Caco-2 (cell line): ENCODE measurements at regions not wholly inside any gene's neighbourhood (a gene's known extent, or its start where the extent isn't known, plus 50 kb on each side); places are given as distances from the start of the nearest gene placed in this dataset.

Experiments used
- BruUV-seq: library from RNA; stranded (reverse); fragments of 400-500 nt; replicated peaks from 2 replicates; lab custom pipeline; 2021; lab: Mats Ljungman, UMichigan
- CTCF ChIA-PET: fragments of 300-600 bp; sonication (Branson Sonifier 250); formaldehyde crosslinking; loops from one replicate; lab custom pipeline; 2022; ENCODE audit warnings: antibody characterized with exemption; lab: Charles Lee
- POLR2A ChIA-PET: fragments of 300-600 bp; sonication (Branson Sonifier 250); formaldehyde crosslinking; loops from one replicate; lab custom pipeline; 2022; ENCODE audit warnings: antibody characterized with exemption; lab: Charles Lee
- DNase-seq, 2 experiments: peaks; one replicate each; pipeline versions ENCODE4 v3.0.0 to v3.0.0-alpha.2; 2020 to 2022
- H3K27me3 ChIP-seq: replicated peaks from 2 replicates; pipeline ENCODE4 v1.6.0; 2011; ENCODE audit warnings: low read length; ENCODE audit not compliant: control insufficient read depth, insufficient read depth
- H3K36me3 ChIP-seq: 2 replicates; pipeline ENCODE4 v1.5.1; 2011; ENCODE audit warnings: low read length; ENCODE audit not compliant: control insufficient read depth, insufficient read depth
- H3K4me1 ChIP-seq: fragments of 250-450 bp; sonication (Bioruptor Pico); 2 replicates; pipeline ENCODE4 v1.5.1; 2020; ENCODE audit warnings: mild to moderate bottlenecking
- H3K4me3 ChIP-seq: 2 replicates; pipeline ENCODE4 v1.5.1; 2011; ENCODE audit warnings: low read depth, mild to moderate bottlenecking, control low read depth, low read length
- H3K9me3 ChIP-seq: fragments of 250-450 bp; sonication (Bioruptor Pico); 2 replicates; pipeline ENCODE4 v1.5.1; 2020; ENCODE audit warnings: mild to moderate bottlenecking, moderate library complexity
- H3K27ac Mint-ChIP-seq: one replicate; pipeline ENCODE4 v1.8.0; 2022; ENCODE audit warnings: mixed read lengths; ENCODE audit not compliant: unreplicated experiment
- H3K27me3 Mint-ChIP-seq: one replicate; pipeline ENCODE4 v1.8.0; 2022; ENCODE audit warnings: mixed read lengths; ENCODE audit not compliant: insufficient read depth, unreplicated experiment
- H3K36me3 Mint-ChIP-seq: one replicate; pipeline ENCODE4 v1.8.0; 2022; ENCODE audit warnings: mild to moderate bottlenecking, mixed read lengths; ENCODE audit not compliant: insufficient read depth, unreplicated experiment
- H3K4me1 Mint-ChIP-seq: one replicate; pipeline ENCODE4 v1.8.0; 2022; ENCODE audit warnings: low read depth, mixed read lengths; ENCODE audit not compliant: unreplicated experiment
- H3K4me3 Mint-ChIP-seq: one replicate; pipeline ENCODE4 v1.8.0; 2022; ENCODE audit warnings: mild to moderate bottlenecking, moderate library complexity, mixed read lengths; ENCODE audit not compliant: unreplicated experiment
- H3K9me3 Mint-ChIP-seq: one replicate; pipeline ENCODE4 v1.8.0; 2022; ENCODE audit warnings: mixed read lengths; ENCODE audit not compliant: unreplicated experiment
- intact Hi-C: fragments of 100-400 bp; cut with micrococcal nuclease; formaldehyde crosslinking; loops from one replicate; pipeline ENCODE4 v1.10.0; 2022; ENCODE audit not compliant: unreplicated experiment
- TF ChIP-seq, protein P1 (sequence below), 2 experiments: fragments of 200-600 bp in 1 of 2; IDR thresholded peaks; 1 replicate in 1 of 2; 2 replicates in 1 of 2; pipeline versions ENCODE4 v1.5.1 to v1.8.0; 2011 to 2022; ENCODE audit warnings: antibody characterized with exemption in 1 of 2, control low read depth in 1 of 2, inconsistent platforms in 1 of 2, low read depth in 1 of 2, low read length in 1 of 2, mild to moderate bottlenecking in 1 of 2, moderate library complexity in 1 of 2; ENCODE audit not compliant: insufficient read depth in 1 of 2, severe bottlenecking in 1 of 2, unreplicated experiment in 1 of 2

DNA sequence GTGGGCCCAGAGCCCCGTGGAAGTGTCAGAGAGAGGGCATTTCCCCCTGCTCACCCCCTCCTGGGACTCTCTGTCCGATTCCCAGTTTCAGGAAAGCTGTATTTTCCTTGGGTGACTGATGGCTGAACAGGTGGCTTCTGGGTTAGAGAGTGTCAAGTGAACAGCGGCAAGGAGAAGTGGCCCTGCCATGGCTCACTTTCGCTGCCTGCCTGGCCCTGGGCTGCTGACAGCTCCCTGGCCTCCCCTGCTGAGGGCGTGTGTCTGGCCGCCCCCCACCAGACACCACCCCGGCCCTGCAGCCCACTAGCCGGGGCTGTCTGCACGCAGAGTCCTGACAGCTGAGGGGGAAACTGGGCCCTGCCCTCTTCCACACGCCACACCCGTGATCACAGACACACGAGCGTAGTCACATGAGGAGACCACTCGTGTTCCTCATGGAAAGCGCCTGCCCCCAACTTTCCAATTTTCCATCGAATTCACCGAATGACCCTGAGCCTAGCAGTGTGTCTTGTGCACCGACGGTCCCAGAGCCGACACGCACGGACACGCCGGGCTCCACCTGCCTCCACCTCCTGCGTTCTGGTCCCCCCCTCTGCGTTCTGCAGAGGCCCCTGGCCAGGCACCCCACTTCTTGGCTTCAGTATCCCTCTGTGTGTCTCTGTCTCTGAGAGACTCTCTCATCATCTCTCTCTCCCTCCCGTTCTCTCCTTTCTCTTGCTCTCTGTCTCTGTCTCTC lies 60.6 kb upstream of the CASZ1 start:
- no peaks in the 10 kb centered on the region for H3K36me3 Mint-ChIP-seq
- CTCF ChIA-PET, result no interaction called here

DNA sequence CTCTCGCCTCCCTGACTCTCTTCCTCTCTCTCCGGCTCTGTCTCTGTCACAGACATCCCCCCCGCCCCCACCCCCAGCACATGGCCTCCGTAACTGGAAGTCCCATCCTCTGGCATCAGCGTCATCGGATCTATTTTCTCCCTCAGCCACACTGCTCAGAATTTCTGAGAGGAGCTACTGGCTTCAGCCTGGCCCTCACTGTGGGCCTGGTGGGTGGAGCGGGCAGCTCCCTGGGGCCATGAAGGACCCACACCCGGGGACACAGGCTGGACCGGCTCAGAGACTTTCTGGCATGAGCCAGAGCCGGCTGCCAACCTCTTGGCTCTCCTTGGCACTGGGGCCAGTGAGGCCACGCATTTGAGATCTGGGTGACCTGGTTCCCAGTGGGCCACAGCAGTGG lies 61.2 kb upstream of the CASZ1 start:
- TF ChIP-seq, protein P1, sequence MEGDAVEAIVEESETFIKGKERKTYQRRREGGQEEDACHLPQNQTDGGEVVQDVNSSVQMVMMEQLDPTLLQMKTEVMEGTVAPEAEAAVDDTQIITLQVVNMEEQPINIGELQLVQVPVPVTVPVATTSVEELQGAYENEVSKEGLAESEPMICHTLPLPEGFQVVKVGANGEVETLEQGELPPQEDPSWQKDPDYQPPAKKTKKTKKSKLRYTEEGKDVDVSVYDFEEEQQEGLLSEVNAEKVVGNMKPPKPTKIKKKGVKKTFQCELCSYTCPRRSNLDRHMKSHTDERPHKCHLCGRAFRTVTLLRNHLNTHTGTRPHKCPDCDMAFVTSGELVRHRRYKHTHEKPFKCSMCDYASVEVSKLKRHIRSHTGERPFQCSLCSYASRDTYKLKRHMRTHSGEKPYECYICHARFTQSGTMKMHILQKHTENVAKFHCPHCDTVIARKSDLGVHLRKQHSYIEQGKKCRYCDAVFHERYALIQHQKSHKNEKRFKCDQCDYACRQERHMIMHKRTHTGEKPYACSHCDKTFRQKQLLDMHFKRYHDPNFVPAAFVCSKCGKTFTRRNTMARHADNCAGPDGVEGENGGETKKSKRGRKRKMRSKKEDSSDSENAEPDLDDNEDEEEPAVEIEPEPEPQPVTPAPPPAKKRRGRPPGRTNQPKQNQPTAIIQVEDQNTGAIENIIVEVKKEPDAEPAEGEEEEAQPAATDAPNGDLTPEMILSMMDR (IDR thresholded peaks at IDR 0.05; ENCODE audit: insufficient read depth in 1 of 2, low read depth in 1 of 2, low read length in 1 of 2, severe bottlenecking in 1 of 2, unreplicated experiment in 1 of 2), result no peak
- Histone ChIP-seq H3K36me3 (no peaks in the 10 kb centered on the region), H3K4me3 (no peak overlapping the region), H3K27me3 (no peaks in the 10 kb centered on the region), H3K9me3 (no peaks in the 10 kb centered on the region), H3K4me1 (no peaks in the 10 kb centered on the region)
- BruUV-seq, result no TSS peak
- intact Hi-C loops, result no loop called here
- POLR2A ChIA-PET, result interaction anchor here (0.6 kb wide), 1 partner anchor 16 kb away, joined by 3 read pairs; no protein-coding TSS in a partner anchor
- DNase-seq, result no peak
- Mint-ChIP-seq H3K4me1 (no peaks in the 10 kb centered on the region), H3K27ac (no peak overlapping the region), H3K27me3 (peaks cover 3% of the 10 kb centered on the region), H3K9me3 (no peaks in the 10 kb centered on the region), H3K4me3 (no peak overlapping the region), H3K36me3 (no peaks in the 10 kb centered on the region)
- CTCF ChIA-PET, result no interaction called here

More for the DNA sequence above, 60.6 kb upstream of the CASZ1 start:
- Mint-ChIP-seq H3K4me3 (no peak overlapping the region), H3K4me1 (no peaks in the 10 kb centered on the region), H3K27ac (no peak overlapping the region), H3K9me3 (no peaks in the 10 kb centered on the region), H3K27me3 (peaks cover 3% of the 10 kb centered on the region)
- BruUV-seq, result no TSS peak
- no peak for DNase-seq
- Histone ChIP-seq H3K27me3 (no peaks in the 10 kb centered on the region), H3K9me3 (no peaks in the 10 kb centered on the region), H3K4me1 (no peaks in the 10 kb centered on the region), H3K4me3 (no peak overlapping the region), H3K36me3 (no peaks in the 10 kb centered on the region)
- POLR2A ChIA-PET, result no interaction called here
- TF ChIP-seq, protein P1 (IDR thresholded peaks at IDR 0.05; ENCODE audit: insufficient read depth in 1 of 2, low read depth in 1 of 2, low read length in 1 of 2, severe bottlenecking in 1 of 2, unreplicated experiment in 1 of 2), result no peak
- intact Hi-C loops, result no loop called here

DNA sequence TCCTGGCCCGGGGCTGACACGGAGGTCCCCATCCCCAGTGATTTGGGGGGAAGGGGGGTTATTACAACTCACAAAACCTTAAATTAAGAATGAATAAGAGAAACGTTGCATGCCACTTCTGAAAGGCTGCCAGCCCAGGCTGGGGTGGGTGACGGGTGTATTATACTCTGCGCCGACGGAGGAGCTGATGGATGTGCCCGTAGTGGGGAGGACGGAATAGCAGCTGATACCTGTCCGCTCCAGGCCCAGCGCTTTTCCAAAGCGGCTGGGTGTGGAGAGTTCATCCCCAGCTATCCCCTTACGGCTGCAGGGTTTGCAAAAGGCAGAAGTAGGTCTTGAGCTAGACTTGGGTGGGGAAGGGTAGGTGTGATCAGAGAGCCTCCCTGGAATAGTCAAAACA lies 63.8 kb upstream of the CASZ1 start:
- ChIA-PET CTCF (no interaction called here), POLR2A (no interaction called here)
- no peaks in the 10 kb centered on the region for H3K4me1 Mint-ChIP-seq
- H3K4me3 Mint-ChIP-seq, result no peak overlapping the region
- Histone ChIP-seq H3K36me3 (no peaks in the 10 kb centered on the region), H3K4me3 (no peak overlapping the region), H3K27me3 (no peaks in the 10 kb centered on the region), H3K9me3 (no peaks in the 10 kb centered on the region), H3K4me1 (no peaks in the 10 kb centered on the region)
- peaks cover 15% of the 10 kb centered on the region for H3K27me3 Mint-ChIP-seq
- DNase-seq, result no peak
- H3K9me3 Mint-ChIP-seq, result no peaks in the 10 kb centered on the region
- intact Hi-C loops, result no loop called here
- H3K36me3 Mint-ChIP-seq, result no peaks in the 10 kb centered on the region
- no peak overlapping the region for H3K27ac Mint-ChIP-seq
- BruUV-seq, result no TSS peak
- TF ChIP-seq, protein P1 (IDR thresholded peaks at IDR 0.05; ENCODE audit: insufficient read depth in 1 of 2, low read depth in 1 of 2, low read length in 1 of 2, severe bottlenecking in 1 of 2, unreplicated experiment in 1 of 2), result no peak
